ENCODE measurements at regions not wholly inside any gene's neighbourhood (a gene's known extent, or its start where the extent isn't known, plus 50 kb on each side); places are given as distances from the start of the nearest gene placed in this dataset.

DNA sequence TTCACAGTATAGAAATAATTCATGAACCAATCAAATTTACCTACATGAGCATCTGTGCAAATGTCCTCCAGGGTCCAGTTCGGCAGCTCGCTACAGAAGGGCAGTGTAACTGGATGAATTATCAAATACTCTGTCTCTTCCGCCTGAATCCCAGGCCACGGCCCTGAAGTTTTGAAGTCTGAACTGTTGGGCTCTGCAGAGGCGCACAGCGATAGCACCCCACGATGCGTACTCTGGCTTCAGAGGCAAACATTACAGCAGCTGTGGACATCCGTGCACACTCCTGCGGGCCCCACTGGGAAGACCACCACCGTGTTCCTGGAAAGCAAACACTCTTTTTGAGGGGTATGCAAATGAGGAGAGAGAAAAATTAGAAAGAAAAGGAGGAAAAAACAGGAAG is 259.8 kb upstream of the TCERG1L start:
- Histone ChIP-seq H3K9me3 (ENCODE audit: control insufficient read depth in 1 of 2, insufficient read depth in 1 of 2, low read length in 2 of 2) (peaks cover 0 to 30% of the 10 kb centered on the region in 2 experiments), H3K4me3 (ENCODE audit: low read length) (no peak overlapping the region), H3K27me3 (ENCODE audit: control insufficient read depth in 1 of 2, insufficient read depth in 2 of 2, low read length in 2 of 2) (no peaks in the 10 kb centered on the region), H3K27ac (ENCODE audit: low read depth in 1 of 2, low read length in 2 of 2) (no peak overlapping the region), H3K36me3 (ENCODE audit: insufficient read depth, low read length) (no peaks in the 10 kb centered on the region), H3K4me1 (ENCODE audit: insufficient read depth, low read length) (no peaks in the 10 kb centered on the region)
- no peak for ATAC-seq (ENCODE audit: poor library complexity)
- Mint-ChIP-seq H3K4me1 (ENCODE audit: low read depth) (no peaks in the 10 kb centered on the region), H3K9me3 (no peaks in the 10 kb centered on the region), H3K36me3 (ENCODE audit: low read depth) (no peaks in the 10 kb centered on the region), H3K27ac (no peak overlapping the region), H3K27me3 (peaks cover 6% of the 10 kb centered on the region), H3K4me3 (no peak overlapping the region)
- ChIA-PET CTCF (no interaction called here), POLR2A (no interaction called here)
- intact Hi-C loops (cut with DNase I, micrococcal nuclease): no loop called here
- TF ChIP-seq, protein P1, sequence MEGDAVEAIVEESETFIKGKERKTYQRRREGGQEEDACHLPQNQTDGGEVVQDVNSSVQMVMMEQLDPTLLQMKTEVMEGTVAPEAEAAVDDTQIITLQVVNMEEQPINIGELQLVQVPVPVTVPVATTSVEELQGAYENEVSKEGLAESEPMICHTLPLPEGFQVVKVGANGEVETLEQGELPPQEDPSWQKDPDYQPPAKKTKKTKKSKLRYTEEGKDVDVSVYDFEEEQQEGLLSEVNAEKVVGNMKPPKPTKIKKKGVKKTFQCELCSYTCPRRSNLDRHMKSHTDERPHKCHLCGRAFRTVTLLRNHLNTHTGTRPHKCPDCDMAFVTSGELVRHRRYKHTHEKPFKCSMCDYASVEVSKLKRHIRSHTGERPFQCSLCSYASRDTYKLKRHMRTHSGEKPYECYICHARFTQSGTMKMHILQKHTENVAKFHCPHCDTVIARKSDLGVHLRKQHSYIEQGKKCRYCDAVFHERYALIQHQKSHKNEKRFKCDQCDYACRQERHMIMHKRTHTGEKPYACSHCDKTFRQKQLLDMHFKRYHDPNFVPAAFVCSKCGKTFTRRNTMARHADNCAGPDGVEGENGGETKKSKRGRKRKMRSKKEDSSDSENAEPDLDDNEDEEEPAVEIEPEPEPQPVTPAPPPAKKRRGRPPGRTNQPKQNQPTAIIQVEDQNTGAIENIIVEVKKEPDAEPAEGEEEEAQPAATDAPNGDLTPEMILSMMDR (IDR thresholded peaks at IDR 0.05): no peak
- DNase-seq: no peak

DNA sequence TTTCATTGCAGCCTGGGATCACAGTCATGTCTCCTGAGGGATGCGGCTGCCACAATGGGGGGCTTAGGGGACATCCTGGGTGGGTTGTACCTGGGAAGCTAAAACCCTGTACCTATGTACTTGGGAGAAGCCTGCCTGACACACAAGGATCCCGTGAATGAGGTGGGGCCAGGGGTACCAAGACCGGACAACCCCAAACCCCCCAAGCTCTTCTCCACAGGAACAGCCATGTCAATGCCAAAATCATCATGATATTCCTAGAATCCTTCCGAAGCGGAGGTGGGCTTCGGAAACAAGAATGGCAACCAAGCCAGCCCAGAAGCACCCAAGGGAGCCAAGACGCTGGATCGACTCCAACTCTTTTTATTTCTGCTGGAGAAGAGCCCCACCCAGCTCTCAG is 260.3 kb upstream of the TCERG1L start:
- no peak for DNase-seq
- Histone ChIP-seq H3K36me3 (ENCODE audit: insufficient read depth, low read length) (no peaks in the 10 kb centered on the region), H3K4me1 (ENCODE audit: insufficient read depth, low read length) (no peaks in the 10 kb centered on the region), H3K27me3 (ENCODE audit: control insufficient read depth in 1 of 2, insufficient read depth in 2 of 2, low read length in 2 of 2) (no peaks in the 10 kb centered on the region), H3K27ac (ENCODE audit: low read depth in 1 of 2, low read length in 2 of 2) (no peak overlapping the region), H3K9me3 (ENCODE audit: control insufficient read depth in 1 of 2, insufficient read depth in 1 of 2, low read length in 2 of 2) (peaks cover 0 to 30% of the 10 kb centered on the region in 2 experiments), H3K4me3 (ENCODE audit: low read length) (no peak overlapping the region)
- Mint-ChIP-seq H3K9me3 (no peaks in the 10 kb centered on the region), H3K4me1 (ENCODE audit: low read depth) (no peaks in the 10 kb centered on the region), H3K36me3 (ENCODE audit: low read depth) (no peaks in the 10 kb centered on the region), H3K27me3 (peaks cover 1% of the 10 kb centered on the region), H3K27ac (no peak overlapping the region), H3K4me3 (no peak overlapping the region)
- no peak for ATAC-seq (ENCODE audit: poor library complexity)
- intact Hi-C loops (cut with DNase I, micrococcal nuclease): no loop called here
- TF ChIP-seq, protein P1 (IDR thresholded peaks at IDR 0.05): no peak
- CTCF ChIA-PET: no interaction called here
- POLR2A ChIA-PET: no interaction called here

DNA sequence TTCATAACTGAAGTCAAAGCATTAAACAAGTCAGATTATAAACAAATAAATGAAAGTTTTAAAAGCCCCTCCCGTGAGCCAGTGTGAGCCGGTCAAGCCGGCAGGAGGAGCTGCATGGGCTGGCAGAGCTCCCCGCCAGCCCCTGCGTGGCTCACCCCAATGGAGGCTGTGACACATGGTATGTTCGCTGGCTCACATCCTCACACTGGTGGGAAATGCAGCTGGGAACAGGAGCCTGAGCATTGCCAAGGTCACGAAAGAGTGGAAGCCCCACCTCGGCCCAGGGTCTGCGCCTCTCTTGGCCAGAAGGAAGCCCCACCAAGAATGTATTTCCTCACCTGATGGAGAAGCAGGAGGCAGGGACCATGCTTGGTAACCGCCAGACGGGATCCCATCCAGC is 261.7 kb upstream of the TCERG1L start:
- Mint-ChIP-seq H3K27ac (no peak overlapping the region), H3K4me3 (no peak overlapping the region), H3K36me3 (ENCODE audit: low read depth) (no peaks in the 10 kb centered on the region), H3K27me3 (no peaks in the 10 kb centered on the region), H3K9me3 (no peaks in the 10 kb centered on the region), H3K4me1 (ENCODE audit: low read depth) (no peaks in the 10 kb centered on the region)
- TF ChIP-seq, protein P1 (IDR thresholded peaks at IDR 0.05): no peak
- Histone ChIP-seq H3K27me3 (ENCODE audit: control insufficient read depth in 1 of 2, insufficient read depth in 2 of 2, low read length in 2 of 2) (no peaks in the 10 kb centered on the region), H3K9me3 (ENCODE audit: control insufficient read depth in 1 of 2, insufficient read depth in 1 of 2, low read length in 2 of 2) (peaks cover 0 to 30% of the 10 kb centered on the region in 2 experiments), H3K4me3 (ENCODE audit: low read length) (no peak overlapping the region), H3K4me1 (ENCODE audit: insufficient read depth, low read length) (no peaks in the 10 kb centered on the region), H3K36me3 (ENCODE audit: insufficient read depth, low read length) (no peaks in the 10 kb centered on the region), H3K27ac (ENCODE audit: low read depth in 1 of 2, low read length in 2 of 2) (no peak overlapping the region)
- DNase-seq (no peak), ATAC-seq (ENCODE audit: poor library complexity) (no peak)
- ChIA-PET CTCF (no interaction called here), POLR2A (no interaction called here)
- intact Hi-C loops (cut with DNase I, micrococcal nuclease): no loop called here
